ENCODE measurements at regions not wholly inside any gene's neighbourhood (a gene's known extent, or its start where the extent isn't known, plus 50 kb on each side); places are given as distances from the start of the nearest gene placed in this dataset.

DNA sequence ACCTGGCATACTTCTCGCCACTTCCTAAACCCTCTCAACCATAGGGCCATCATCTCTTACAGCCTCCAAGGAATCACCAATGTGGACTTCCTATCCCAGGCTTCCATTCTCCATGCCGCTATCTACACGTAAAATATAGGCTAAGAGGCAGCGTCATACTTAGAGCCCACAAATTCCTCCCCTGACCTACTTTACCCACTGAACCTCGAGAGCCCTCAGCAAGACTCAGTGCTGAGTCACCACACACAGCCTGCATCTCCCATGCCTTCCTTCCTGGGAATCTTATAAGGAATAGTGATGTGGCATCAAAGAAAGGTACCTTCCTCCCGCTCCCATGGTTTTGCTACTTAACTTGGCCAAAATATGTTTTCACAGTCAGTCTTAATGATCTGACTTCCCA lies 435.6 kb upstream of the NFE2L3 start:
- TF ChIP-seq, protein P1, sequence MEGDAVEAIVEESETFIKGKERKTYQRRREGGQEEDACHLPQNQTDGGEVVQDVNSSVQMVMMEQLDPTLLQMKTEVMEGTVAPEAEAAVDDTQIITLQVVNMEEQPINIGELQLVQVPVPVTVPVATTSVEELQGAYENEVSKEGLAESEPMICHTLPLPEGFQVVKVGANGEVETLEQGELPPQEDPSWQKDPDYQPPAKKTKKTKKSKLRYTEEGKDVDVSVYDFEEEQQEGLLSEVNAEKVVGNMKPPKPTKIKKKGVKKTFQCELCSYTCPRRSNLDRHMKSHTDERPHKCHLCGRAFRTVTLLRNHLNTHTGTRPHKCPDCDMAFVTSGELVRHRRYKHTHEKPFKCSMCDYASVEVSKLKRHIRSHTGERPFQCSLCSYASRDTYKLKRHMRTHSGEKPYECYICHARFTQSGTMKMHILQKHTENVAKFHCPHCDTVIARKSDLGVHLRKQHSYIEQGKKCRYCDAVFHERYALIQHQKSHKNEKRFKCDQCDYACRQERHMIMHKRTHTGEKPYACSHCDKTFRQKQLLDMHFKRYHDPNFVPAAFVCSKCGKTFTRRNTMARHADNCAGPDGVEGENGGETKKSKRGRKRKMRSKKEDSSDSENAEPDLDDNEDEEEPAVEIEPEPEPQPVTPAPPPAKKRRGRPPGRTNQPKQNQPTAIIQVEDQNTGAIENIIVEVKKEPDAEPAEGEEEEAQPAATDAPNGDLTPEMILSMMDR (IDR thresholded peaks at IDR 0.05): no peak
- TF ChIP-seq POLR2A (IDR thresholded peaks at IDR 0.05) (no peak), EP300 (IDR thresholded peaks at IDR 0.05) (no peak)
